Suprapubic skin (tissue), 4 donors: ENCODE measurements at regions not wholly inside any gene's neighbourhood (a gene's known extent, or its start where the extent isn't known, plus 50 kb on each side); places are given as distances from the start of the nearest gene placed in this dataset.

ENCODE experiments used
- DNase-seq, 2 donors: peaks; one replicate each; pipeline ENCODE4 v3.0.0-alpha.2; 2019; ENCODE audit warnings: low spot score in 2 of 2
- H3K27ac ChIP-seq: fragments of 200-600 bp; sonication (generic); one replicate; pipeline ENCODE4 v1.5.1; 2019
- H3K27me3 ChIP-seq: fragments of 200-600 bp; sonication (generic); one replicate; pipeline ENCODE4 v1.5.1; 2019
- H3K36me3 ChIP-seq: fragments of 200-600 bp; sonication (generic); one replicate; pipeline ENCODE4 v1.5.1; 2019
- H3K4me1 ChIP-seq: fragments of 200-600 bp; sonication (generic); one replicate; pipeline ENCODE4 v1.5.1; 2019
- H3K4me3 ChIP-seq: fragments of 200-600 bp; sonication (generic); one replicate; pipeline ENCODE4 v1.5.1; 2019; ENCODE audit warnings: mild to moderate bottlenecking
- H3K9me3 ChIP-seq: fragments of 200-600 bp; sonication (generic); one replicate; pipeline ENCODE4 v1.5.1; 2019
- EP300 ChIP-seq: sonication (generic); formaldehyde crosslinking; IDR thresholded peaks from one replicate; pipeline ENCODE4 v1.6.1; 2017; ENCODE audit warnings: antibody characterized with exemption
- POLR2A ChIP-seq, 2 donors: fragments of 450-650 bp; IDR thresholded peaks; one replicate each; pipeline ENCODE4 v1.6.1; 2017; ENCODE audit warnings: antibody characterized with exemption in 2 of 2, mild to moderate bottlenecking in 2 of 2, moderate library complexity in 2 of 2
- POLR2AphosphoS5 ChIP-seq, 3 donors: sonication (generic); formaldehyde crosslinking; IDR thresholded peaks; one replicate each; pipeline ENCODE4 v1.6.1; 2017; ENCODE audit warnings: antibody characterized with exemption in 3 of 3
- WGBS: methylation state at CpG from one replicate; pipeline ENCODE4 v1.1.5; 2018; 5-methylcytosine and 5-hydroxymethylcytosine counted together
- TF ChIP-seq, protein P1 (sequence below), 2 donors: fragments of 200-600 bp in 1 of 2; fragments of 450-650 bp in 1 of 2; sonication (generic) in 1 of 2; IDR thresholded peaks; one replicate each; pipeline ENCODE4 v1.5.1; 2016 to 2019; ENCODE audit warnings: antibody characterized with exemption in 2 of 2, mild to moderate bottlenecking in 1 of 2, moderate library complexity in 1 of 2

DNA sequence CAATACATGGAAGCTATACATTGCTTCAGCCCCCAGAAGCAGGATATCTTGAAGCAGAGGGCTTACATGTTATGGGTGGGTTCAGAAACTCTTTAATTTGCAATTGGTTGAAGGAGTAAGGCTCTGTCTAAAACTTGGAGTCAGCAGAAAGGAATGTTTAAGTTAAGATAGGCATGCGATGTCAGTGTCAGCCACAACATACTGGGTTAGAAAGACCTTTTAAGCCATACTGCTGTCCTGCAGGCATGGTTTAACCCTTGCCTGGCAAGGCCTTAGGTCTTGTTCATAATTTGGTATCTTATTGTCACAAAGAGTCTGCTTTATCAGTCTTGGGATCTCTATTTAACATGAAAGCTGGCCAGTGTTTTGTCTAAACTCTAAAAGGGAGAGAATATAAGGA lies 1619.6 kb upstream of the WWC1 start:
- no peaks in the 10 kb centered on the region for H3K27me3 ChIP-seq
- no peak for DNase-seq
- 29% methylated on average over 1 of the region's 1 CpG for WGBS
- TF ChIP-seq POLR2AphosphoS5 (IDR thresholded peaks at IDR 0.05) (no peak), POLR2A (IDR thresholded peaks at IDR 0.05) (no peak), EP300 (no peak)
- TF ChIP-seq, protein P1, sequence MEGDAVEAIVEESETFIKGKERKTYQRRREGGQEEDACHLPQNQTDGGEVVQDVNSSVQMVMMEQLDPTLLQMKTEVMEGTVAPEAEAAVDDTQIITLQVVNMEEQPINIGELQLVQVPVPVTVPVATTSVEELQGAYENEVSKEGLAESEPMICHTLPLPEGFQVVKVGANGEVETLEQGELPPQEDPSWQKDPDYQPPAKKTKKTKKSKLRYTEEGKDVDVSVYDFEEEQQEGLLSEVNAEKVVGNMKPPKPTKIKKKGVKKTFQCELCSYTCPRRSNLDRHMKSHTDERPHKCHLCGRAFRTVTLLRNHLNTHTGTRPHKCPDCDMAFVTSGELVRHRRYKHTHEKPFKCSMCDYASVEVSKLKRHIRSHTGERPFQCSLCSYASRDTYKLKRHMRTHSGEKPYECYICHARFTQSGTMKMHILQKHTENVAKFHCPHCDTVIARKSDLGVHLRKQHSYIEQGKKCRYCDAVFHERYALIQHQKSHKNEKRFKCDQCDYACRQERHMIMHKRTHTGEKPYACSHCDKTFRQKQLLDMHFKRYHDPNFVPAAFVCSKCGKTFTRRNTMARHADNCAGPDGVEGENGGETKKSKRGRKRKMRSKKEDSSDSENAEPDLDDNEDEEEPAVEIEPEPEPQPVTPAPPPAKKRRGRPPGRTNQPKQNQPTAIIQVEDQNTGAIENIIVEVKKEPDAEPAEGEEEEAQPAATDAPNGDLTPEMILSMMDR (IDR thresholded peaks at IDR 0.05) = no peak
- H3K4me1 ChIP-seq = no peaks in the 10 kb centered on the region
- H3K27ac ChIP-seq = no peak overlapping the region
- H3K36me3 ChIP-seq = no peaks in the 10 kb centered on the region
- H3K4me3 ChIP-seq = no peak overlapping the region
- H3K9me3 ChIP-seq = no peaks in the 10 kb centered on the region

DNA sequence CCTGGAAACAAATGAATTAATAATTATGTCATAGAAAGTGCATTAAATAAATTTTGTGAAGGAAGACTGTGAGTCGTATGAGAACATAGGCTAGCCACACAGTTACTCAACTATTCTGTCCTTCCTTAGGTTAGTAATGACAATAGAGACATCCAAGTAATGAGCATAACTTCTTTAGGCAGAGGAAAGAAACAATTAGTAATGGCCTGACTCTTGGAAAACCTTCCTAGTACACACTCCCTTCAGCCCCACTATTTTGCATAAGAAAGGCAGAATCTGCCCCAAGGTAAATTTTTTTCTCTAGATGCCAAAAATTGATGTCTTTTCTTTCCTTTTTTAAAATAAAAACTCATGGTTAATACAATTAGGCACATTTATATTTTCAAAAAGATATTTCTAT lies 1619.0 kb upstream of the WWC1 start:
- 90% methylated on average over 1 of the region's 1 CpG for WGBS
- TF ChIP-seq, protein P1 (IDR thresholded peaks at IDR 0.05) = no peak
- TF ChIP-seq POLR2A (IDR thresholded peaks at IDR 0.05) = no peak
- TF ChIP-seq EP300 = no peak
- no peak for TF ChIP-seq POLR2AphosphoS5 (IDR thresholded peaks at IDR 0.05)
- DNase-seq = no peak

GRCh38 chr5:166677891-166678290 lies 1613.6 kb upstream of the WWC1 start:
- no peak for DNase-seq
- Histone ChIP-seq H3K27me3 (no peaks in the 10 kb centered on the region), H3K4me3 (no peak overlapping the region), H3K9me3 (no peaks in the 10 kb centered on the region), H3K4me1 (no peaks in the 10 kb centered on the region), H3K27ac (no peak overlapping the region), H3K36me3 (no peaks in the 10 kb centered on the region)
- 24% methylated on average over 2 of the region's 2 CpGs for WGBS
- TF ChIP-seq EP300 (no peak), POLR2A (IDR thresholded peaks at IDR 0.05) (no peak), POLR2AphosphoS5 (IDR thresholded peaks at IDR 0.05) (no peak)
- TF ChIP-seq, protein P1 (IDR thresholded peaks at IDR 0.05) = no peak

More for the DNA sequence above, 1619.0 kb upstream of the WWC1 start:
- Histone ChIP-seq H3K27ac (no peak overlapping the region), H3K4me3 (no peak overlapping the region), H3K27me3 (no peaks in the 10 kb centered on the region), H3K4me1 (no peaks in the 10 kb centered on the region), H3K36me3 (no peaks in the 10 kb centered on the region), H3K9me3 (no peaks in the 10 kb centered on the region)

- 61% methylated on average over 5 of the region's 5 CpGs for WGBS
- no peaks in the 10 kb centered on the region for H3K27me3 ChIP-seq
- no peaks in the 10 kb centered on the region for H3K9me3 ChIP-seq
- DNase-seq = no peak
- no peak overlapping the region for H3K4me3 ChIP-seq
- no peaks in the 10 kb centered on the region for H3K36me3 ChIP-seq
- H3K4me1 ChIP-seq = no peaks in the 10 kb centered on the region
- TF ChIP-seq, protein P1 (IDR thresholded peaks at IDR 0.05) = no peak
- TF ChIP-seq EP300 = no peak
- TF ChIP-seq POLR2AphosphoS5 (IDR thresholded peaks at IDR 0.05) = no peak
- H3K27ac ChIP-seq = no peak overlapping the region
Observed at GRCh38 chr5:166679331-166679730, 1612.1 kb upstream of the WWC1 start.

- H3K4me3 ChIP-seq = no peak overlapping the region
- no peaks in the 10 kb centered on the region for H3K4me1 ChIP-seq
- 68% methylated on average over 4 of the region's 4 CpGs for WGBS
- H3K27ac ChIP-seq = no peak overlapping the region
- no peaks in the 10 kb centered on the region for H3K9me3 ChIP-seq
- no peak for DNase-seq
- no peaks in the 10 kb centered on the region for H3K27me3 ChIP-seq
- H3K36me3 ChIP-seq = no peaks in the 10 kb centered on the region
- no peak for TF ChIP-seq EP300
Observed at GRCh38 chr5:166695326-166695725, 1596.1 kb upstream of the WWC1 start.

GRCh38 chr5:166708291-166708690 lies 1583.2 kb upstream of the WWC1 start:
- Histone ChIP-seq H3K36me3 (no peaks in the 10 kb centered on the region), H3K9me3 (no peaks in the 10 kb centered on the region), H3K27me3 (no peaks in the 10 kb centered on the region), H3K4me1 (no peaks in the 10 kb centered on the region), H3K27ac (no peak overlapping the region), H3K4me3 (no peak overlapping the region)
- 67% methylated on average over 3 of the region's 3 CpGs for WGBS
- DNase-seq = no peak
- TF ChIP-seq POLR2AphosphoS5 (IDR thresholded peaks at IDR 0.05) = no peak
- TF ChIP-seq POLR2A (IDR thresholded peaks at IDR 0.05) = no peak
- no peak for TF ChIP-seq EP300
- TF ChIP-seq, protein P1 (IDR thresholded peaks at IDR 0.05) = no peak
